Osteoblast (primary cell): ENCODE measurements at regions not wholly inside any gene's neighbourhood (a gene's known extent, or its start where the extent isn't known, plus 50 kb on each side); places are given as distances from the start of the nearest gene placed in this dataset.

Experiments
- DNase-seq: peaks from one replicate; pipeline ENCODE4 v3.0.0; 2011; ENCODE audit warnings: low spot score, mixed read lengths; ENCODE audit not compliant: insufficient read length; ENCODE audit errors: missing footprints
- H2AFZ ChIP-seq: 2 replicates; pipeline ENCODE4 v1.6.0; 2011; ENCODE audit warnings: mild to moderate bottlenecking, low read length
- H3K27ac ChIP-seq: 2 replicates; pipeline ENCODE4 v1.5.1; 2011; ENCODE audit warnings: mild to moderate bottlenecking, low read depth, low read length, moderate library complexity
- H3K27me3 ChIP-seq: 2 replicates; pipeline ENCODE4 v1.6.0; 2012; ENCODE audit warnings: mild to moderate bottlenecking, control low read depth, inconsistent platforms, low read length, moderate library complexity; ENCODE audit not compliant: insufficient read depth
- H3K36me3 ChIP-seq: 2 replicates; pipeline ENCODE4 v1.5.1; 2011; ENCODE audit warnings: mild to moderate bottlenecking, low read length, control low read depth, moderate library complexity; ENCODE audit not compliant: insufficient read depth
- H3K4me1 ChIP-seq: 2 replicates; pipeline ENCODE4 v1.5.1; 2011; ENCODE audit warnings: mild to moderate bottlenecking, low read length, control low read depth, moderate library complexity; ENCODE audit not compliant: insufficient read depth
- H3K4me2 ChIP-seq: 2 replicates; pipeline ENCODE4 v1.6.0; 2011; ENCODE audit warnings: mild to moderate bottlenecking, low read length; ENCODE audit not compliant: insufficient read depth
- H3K4me3 ChIP-seq: fragments of 200-600 bp; sonication (generic); 3 replicates; pipeline ENCODE4 v1.5.1; 2012; ENCODE audit warnings: mild to moderate bottlenecking, low read length, inconsistent platforms; ENCODE audit not compliant: insufficient read depth
- H3K79me2 ChIP-seq: 2 replicates; pipeline ENCODE4 v1.6.0; 2012; ENCODE audit warnings: mild to moderate bottlenecking, low read length, control low read depth, inconsistent platforms; ENCODE audit not compliant: insufficient read depth
- H3K9me3 ChIP-seq: 2 replicates; pipeline ENCODE4 v1.5.1; 2011; ENCODE audit warnings: low read depth, low read length, control low read depth
- H4K20me1 ChIP-seq: 2 replicates; pipeline ENCODE4 v1.6.0; 2012; ENCODE audit warnings: mild to moderate bottlenecking, low read length, control low read depth; ENCODE audit not compliant: insufficient read depth
- CTCF ChIP-seq: IDR thresholded peaks from 2 replicates; pipeline ENCODE4 v1.5.1; 2011; ENCODE audit warnings: mild to moderate bottlenecking, low read depth, low read length, moderate library complexity; ENCODE audit errors: extremely low read depth

GRCh38 chr18:57219964-57220363 lies 73.1 kb downstream of the BOD1L2 start:
- no peak for TF ChIP-seq CTCF
- H4K20me1 ChIP-seq: no peaks in the 10 kb centered on the region
- H3K27ac ChIP-seq: no peak overlapping the region
- no peaks in the 10 kb centered on the region for H3K9me3 ChIP-seq
- no peak overlapping the region for H3K4me3 ChIP-seq
- H3K27me3 ChIP-seq: no peaks in the 10 kb centered on the region
- no peak overlapping the region for H2AFZ ChIP-seq
- no peak overlapping the region for H3K4me2 ChIP-seq
- no peaks in the 10 kb centered on the region for H3K4me1 ChIP-seq
- H3K79me2 ChIP-seq: no peaks in the 10 kb centered on the region
- no peak for DNase-seq
- no peaks in the 10 kb centered on the region for H3K36me3 ChIP-seq

GRCh38 chr18:57220480-57220879 lies 73.6 kb downstream of the BOD1L2 start:
- Histone ChIP-seq H3K4me1 (no peaks in the 10 kb centered on the region), H3K27ac (no peak overlapping the region), H3K4me3 (no peak overlapping the region), H3K79me2 (no peaks in the 10 kb centered on the region), H3K27me3 (no peaks in the 10 kb centered on the region), H3K4me2 (no peak overlapping the region), H2AFZ (no peak overlapping the region), H3K9me3 (no peaks in the 10 kb centered on the region), H4K20me1 (no peaks in the 10 kb centered on the region), H3K36me3 (no peaks in the 10 kb centered on the region)
- TF ChIP-seq CTCF: no peak
- DNase-seq: no peak

GRCh38 chr18:57220930-57221483 lies 74.1 kb downstream of the BOD1L2 start:
- no peak overlapping the region for H2AFZ ChIP-seq
- no peak for TF ChIP-seq CTCF
- no peaks in the 10 kb centered on the region for H3K79me2 ChIP-seq
- H4K20me1 ChIP-seq: no peaks in the 10 kb centered on the region
- H3K27ac ChIP-seq: no peak overlapping the region
- H3K4me2 ChIP-seq: no peak overlapping the region
- DNase-seq: no peak
- no peak overlapping the region for H3K4me3 ChIP-seq
- no peaks in the 10 kb centered on the region for H3K9me3 ChIP-seq
- no peaks in the 10 kb centered on the region for H3K36me3 ChIP-seq
- H3K27me3 ChIP-seq: no peaks in the 10 kb centered on the region
- H3K4me1 ChIP-seq: no peaks in the 10 kb centered on the region

GRCh38 chr18:57223144-57223870 lies 76.4 kb downstream of the BOD1L2 start:
- no peak for DNase-seq
- Histone ChIP-seq H4K20me1 (no peaks in the 10 kb centered on the region), H3K36me3 (no peaks in the 10 kb centered on the region), H3K27ac (no peak overlapping the region), H2AFZ (no peak overlapping the region), H3K4me2 (no peak overlapping the region), H3K27me3 (no peaks in the 10 kb centered on the region), H3K79me2 (no peaks in the 10 kb centered on the region), H3K9me3 (no peaks in the 10 kb centered on the region), H3K4me1 (no peaks in the 10 kb centered on the region), H3K4me3 (no peak overlapping the region)
- TF ChIP-seq CTCF: no peak
